GM12878 (cell line): ENCODE measurements at regions not wholly inside any gene's neighbourhood (a gene's known extent, or its start where the extent isn't known, plus 50 kb on each side); places are given as distances from the start of the nearest gene placed in this dataset.

Experiments
- ATAC-seq: fragments of 200-7000 bp; cut with Tn5 transposase; 3 replicates; pipeline ENCODE4 v1.9.1; 2020; ENCODE audit warnings: mild to moderate bottlenecking, moderate library complexity
- BruUV-seq: library from RNA; stranded (reverse); fragments of 400-500 nt; replicated peaks from 2 replicates; lab custom pipeline; 2021; lab: Mats Ljungman, UMichigan
- CTCF ChIA-PET: fragments of 300-600 bp; sonication (Branson Sonifier 250); formaldehyde crosslinking; extraction: SDS; loops from one replicate; lab custom pipeline; 2021; ENCODE audit warnings: inconsistent platforms; lab: Yijun Ruan, JAX
- POLR2A ChIA-PET: fragments of 350-600 bp; formaldehyde crosslinking; extraction: SDS; loops from one replicate; lab custom pipeline; 2021; ENCODE audit warnings: inconsistent platforms; lab: Charles Lee
- RAD21 ChIA-PET: fragments of 300-600 bp; sonication (Branson Sonifier 250); formaldehyde crosslinking; loops from one replicate; lab custom pipeline; 2023; ENCODE audit warnings: antibody characterized with exemption; ENCODE audit not compliant: unreplicated experiment; lab: Charles Lee
- SMC1A ChIA-PET: fragments of 300-600 bp; sonication (Branson Sonifier 250); formaldehyde crosslinking; loops from one replicate; lab custom pipeline; 2023; ENCODE audit not compliant: unreplicated experiment, uncharacterized antibody; lab: Charles Lee
- DNase-seq: peaks from one replicate; pipeline ENCODE4 v3.0.0-alpha.2; 2011; ENCODE audit warnings: low read depth, low spot score
- FAIRE-seq: peaks from 3 replicates; lab custom pipeline; 2011; peaks lifted over from hg19 to GRCh38; lab: Jason Lieb, UNC
- H2AFZ ChIP-seq: 2 replicates; pipeline ENCODE4 v1.6.0; 2011; ENCODE audit warnings: low read depth, low read length, control low read depth; ENCODE audit not compliant: control insufficient read depth
- H3K27ac ChIP-seq: 2 replicates; pipeline ENCODE4 v1.5.1; 2011; ENCODE audit warnings: control low read depth; ENCODE audit not compliant: control insufficient read depth, insufficient read depth
- H3K27me3 ChIP-seq, 2 experiments: replicated peaks in 1 of 2; 2 replicates each; pipeline versions ENCODE4 v1.6.0 to v1.6.1; 2011; ENCODE audit warnings: low read length in 1 of 2; ENCODE audit not compliant: control insufficient read depth in 2 of 2, insufficient read depth in 2 of 2
- H3K36me3 ChIP-seq, 2 experiments: 2 replicates each; pipeline ENCODE4 v1.5.1; 2011; ENCODE audit warnings: low read length in 1 of 2; ENCODE audit not compliant: control insufficient read depth in 2 of 2, insufficient read depth in 2 of 2
- H3K4me1 ChIP-seq: 2 replicates; pipeline ENCODE4 v1.6.1; 2011; ENCODE audit warnings: mild to moderate bottlenecking, low read length, moderate library complexity, mixed read lengths; ENCODE audit not compliant: control insufficient read depth, insufficient read depth
- H3K4me2 ChIP-seq: 2 replicates; pipeline ENCODE4 v1.6.0; 2011; ENCODE audit warnings: control low read depth; ENCODE audit not compliant: control insufficient read depth, insufficient read depth
- H3K4me3 ChIP-seq: fragments of 200-600 bp; sonication (generic); 2 replicates; pipeline ENCODE4 v1.5.1; 2016
- H3K79me2 ChIP-seq: 2 replicates; pipeline ENCODE4 v1.6.0; 2011; ENCODE audit warnings: low read length; ENCODE audit not compliant: control insufficient read depth, insufficient read depth
- H3K9ac ChIP-seq: 2 replicates; pipeline ENCODE4 v1.8.0; 2011; ENCODE audit warnings: low read length, control low read depth, mixed read lengths; ENCODE audit not compliant: control insufficient read depth, insufficient read depth
- H3K9me3 ChIP-seq: replicated peaks from 3 replicates; pipeline ENCODE4 v1.5.1; 2011; ENCODE audit warnings: mild to moderate bottlenecking, low read length; ENCODE audit not compliant: control insufficient read depth, insufficient read depth
- H4K20me1 ChIP-seq: 2 replicates; pipeline ENCODE4 v1.6.0; 2011; ENCODE audit not compliant: control insufficient read depth, insufficient read depth
- CHD4 ChIP-seq: fragments of 200-600 bp; sonication (generic); IDR thresholded peaks from 2 replicates; pipeline ENCODE4 v1.6.1; 2016; ENCODE audit warnings: mild to moderate bottlenecking
- EP300 ChIP-seq, 2 experiments: fragments of 150-350 bp in 1 of 2; IDR thresholded peaks; 2 replicates each; pipeline ENCODE4 v1.6.1; 2011 to 2012; ENCODE audit warnings: low read depth in 2 of 2, low read length in 2 of 2, borderline replicate concordance in 1 of 2, improper control_type of control experiment in 1 of 2, inconsistent platforms in 1 of 2; ENCODE audit not compliant: control insufficient read depth in 1 of 2
- FOS ChIP-seq: IDR thresholded peaks from 3 replicates; pipeline ENCODE4 v1.6.1; 2011; ENCODE audit warnings: borderline replicate concordance; ENCODE audit not compliant: insufficient read length; ENCODE audit errors: extremely low read depth
- GABPA ChIP-seq: IDR thresholded peaks from 2 replicates; pipeline ENCODE4 v1.6.1; 2014; ENCODE audit warnings: antibody characterized with exemption, low read depth, mild to moderate bottlenecking, inconsistent platforms
- HCFC1 ChIP-seq: fragments of 150-350 bp; IDR thresholded peaks from 2 replicates; pipeline ENCODE4 v1.6.1; 2014; ENCODE audit warnings: low read length
- IKZF1 ChIP-seq: fragments of 450-650 bp; conservative IDR thresholded peaks from 2 replicates; pipeline ENCODE4 v1.6.1; 2017; ENCODE audit warnings: antibody characterized with exemption, mild to moderate bottlenecking
- IRF4 ChIP-seq: IDR thresholded peaks from 2 replicates; pipeline ENCODE4 v1.6.1; 2011; ENCODE audit warnings: low read depth, low read length
- JUNB ChIP-seq: IDR thresholded peaks from 2 replicates; pipeline ENCODE4 v1.6.1; 2016; ENCODE audit warnings: antibody characterized with exemption, mild to moderate bottlenecking
- MEF2A ChIP-seq: IDR thresholded peaks from 2 replicates; pipeline ENCODE4 v1.6.1; 2011; ENCODE audit warnings: low read depth, mild to moderate bottlenecking, low read length, moderate library complexity; ENCODE audit not compliant: insufficient read depth
- NFYB ChIP-seq: IDR thresholded peaks from 2 replicates; pipeline ENCODE4 v1.6.1; 2011; ENCODE audit warnings: low read depth, mild to moderate bottlenecking, low read length, improper control_type of control experiment, moderate library complexity; ENCODE audit not compliant: insufficient read depth
- NRF1 ChIP-seq: conservative IDR thresholded peaks from 2 replicates; pipeline ENCODE4 v1.6.1; 2011; ENCODE audit warnings: mild to moderate bottlenecking, low read depth, low read length, improper control_type of control experiment
- RB1 ChIP-seq: fragments of 450-650 bp; formaldehyde crosslinking; IDR thresholded peaks from 2 replicates; pipeline ENCODE4 v1.6.1; 2017; ENCODE audit warnings: mild to moderate bottlenecking, borderline replicate concordance
- WRNIP1 ChIP-seq: IDR thresholded peaks from 2 replicates; pipeline ENCODE4 v1.6.1; 2011; ENCODE audit warnings: low read depth, low read length, improper control_type of control experiment, borderline replicate concordance
- YBX1 ChIP-seq: fragments of 450-650 bp; IDR thresholded peaks from 2 replicates; pipeline ENCODE4 v1.6.1; 2016; ENCODE audit warnings: antibody characterized with exemption
- ZBTB11 ChIP-seq: fragments of 450-650 bp; formaldehyde crosslinking; IDR thresholded peaks from 2 replicates; pipeline ENCODE4 v1.5.0; 2022; ENCODE audit warnings: mild to moderate bottlenecking, missing genetic modification characterization
- WGBS: methylation state at CpG from one replicate; pipeline ENCODE4 v1.1.6; 2016; ENCODE audit warnings: low lambda C conversion rate; ENCODE audit not compliant: insufficient replicate concordance, insufficient coverage; ENCODE audit errors: missing lambda C conversion rate; 5-methylcytosine and 5-hydroxymethylcytosine counted together
- in situ Hi-C: fragments of 300-500 bp; cut with MboI; formaldehyde crosslinking; loops from 9 replicates; pipeline ENCODE4 v1.14.3; 2018; ENCODE audit warnings: mixed read lengths
- intact Hi-C: fragments of 100-400 bp; cut with micrococcal nuclease; formaldehyde crosslinking; loops from one replicate; pipeline ENCODE4 v1.14.2; 2022; ENCODE audit not compliant: unreplicated experiment

GRCh38 chr21:28693476-28693875 lies 299.2 kb downstream of the LTN1 start:
- FAIRE-seq = no peak
- Histone ChIP-seq H3K27me3 (no peaks in the 10 kb centered on the region), H3K36me3 (no peaks in the 10 kb centered on the region), H3K4me3 (no peak overlapping the region), H2AFZ (no peak overlapping the region), H3K9ac (no peak overlapping the region), H3K9me3 (no peaks in the 10 kb centered on the region; the same call in 2 of the 3 replicates), H4K20me1 (no peaks in the 10 kb centered on the region), H3K4me1 (no peaks in the 10 kb centered on the region), H3K4me2 (no peak overlapping the region), H3K27ac (no peak overlapping the region), H3K79me2 (no peaks in the 10 kb centered on the region)
- no peak for DNase-seq
- BruUV-seq = no TSS peak
- no peak for ATAC-seq
- intact Hi-C loops = no loop called here
- POLR2A ChIA-PET = no interaction called here
- RAD21 ChIA-PET = no interaction called here
- in situ Hi-C loops = no loop called here
- 55% methylated on average over 2 of the region's 2 CpGs for WGBS
- SMC1A ChIA-PET = no interaction called here
- TF ChIP-seq JUNB = no peak
- TF ChIP-seq NRF1 = no peak
- TF ChIP-seq ZBTB11 (CRISPR knock-in tag) = no peak
- TF ChIP-seq IKZF1 = no peak
- no peak for TF ChIP-seq CHD4
- TF ChIP-seq NFYB = no peak
- TF ChIP-seq GABPA = no peak
- TF ChIP-seq WRNIP1 = no peak
- no peak for TF ChIP-seq HCFC1
- no peak for TF ChIP-seq IRF4
- TF ChIP-seq RB1 = no peak
- TF ChIP-seq EP300 (IDR thresholded peaks at IDR 0.05; ENCODE audit: borderline replicate concordance in 1 of 2, control insufficient read depth in 1 of 2, low read depth in 2 of 2, low read length in 2 of 2) = no peak
- TF ChIP-seq YBX1 = no peak
- TF ChIP-seq FOS = no peak
- TF ChIP-seq MEF2A = no peak
- CTCF ChIA-PET = no interaction called here
